ENCODE measurements at regions not wholly inside any gene's neighbourhood (a gene's known extent, or its start where the extent isn't known, plus 50 kb on each side); places are given as distances from the start of the nearest gene placed in this dataset.

DNA sequence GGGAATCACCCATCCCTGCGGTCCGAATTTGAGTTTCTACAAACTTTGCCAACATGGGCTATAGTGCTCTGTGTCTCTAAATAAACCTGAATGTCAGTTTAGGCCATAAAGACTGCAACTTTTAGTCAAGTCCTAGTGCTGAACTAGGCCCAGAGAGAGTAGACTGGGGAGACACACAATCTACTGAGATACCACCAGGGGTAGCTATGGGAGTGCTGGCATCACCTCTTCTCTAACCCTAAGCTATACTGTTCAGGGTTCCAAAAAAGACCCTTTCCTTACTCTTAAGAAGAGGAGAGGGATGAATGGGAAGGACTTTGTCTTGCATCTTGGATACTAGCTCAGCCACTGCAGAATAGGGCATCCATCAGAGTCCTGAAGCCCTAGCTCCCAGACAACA is 866.7 kb upstream of the PRMT6 start:
- H3K9me3 Mint-ChIP-seq: peaks cover 22% of the 10 kb centered on the region
- no peak for DNase-seq
- no peaks in the 10 kb centered on the region for H3K4me1 Mint-ChIP-seq
- ChIA-PET CTCF (no interaction called here), POLR2A (no interaction called here)
- no peaks in the 10 kb centered on the region for H3K36me3 Mint-ChIP-seq (ENCODE audit: low read depth)
- H3K27ac Mint-ChIP-seq: no peak overlapping the region
- H3K4me3 Mint-ChIP-seq: no peak overlapping the region
- no peaks in the 10 kb centered on the region for H3K27me3 Mint-ChIP-seq

DNA sequence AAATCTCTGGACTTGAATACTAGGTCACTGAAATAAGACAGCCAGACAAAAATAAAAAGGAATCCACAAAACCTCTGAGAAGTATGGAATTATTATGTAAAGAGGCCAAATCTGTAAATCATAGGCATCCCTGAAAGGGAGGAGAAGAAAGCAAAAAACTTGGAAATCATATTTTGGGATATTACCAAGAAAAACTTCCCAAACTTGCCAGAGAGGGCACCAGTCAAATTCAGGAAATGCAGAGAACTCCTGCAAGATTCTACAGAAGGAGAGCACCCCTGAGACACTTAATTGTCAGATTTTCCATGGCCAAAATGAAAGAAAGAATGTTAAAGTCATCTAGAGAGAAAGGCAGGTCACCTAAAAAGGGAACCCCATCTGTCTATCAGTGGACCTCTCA is 862.3 kb upstream of the PRMT6 start:
- no peak overlapping the region for H3K27ac Mint-ChIP-seq
- no peaks in the 10 kb centered on the region for H3K27me3 Mint-ChIP-seq
- no peaks in the 10 kb centered on the region for H3K36me3 Mint-ChIP-seq (ENCODE audit: low read depth)
- ChIA-PET POLR2A (no interaction called here), CTCF (no interaction called here)
- H3K4me1 Mint-ChIP-seq: no peaks in the 10 kb centered on the region
- H3K4me3 Mint-ChIP-seq: no peak overlapping the region
- DNase-seq: no peak
- H3K9me3 Mint-ChIP-seq: peaks cover 20% of the 10 kb centered on the region

DNA sequence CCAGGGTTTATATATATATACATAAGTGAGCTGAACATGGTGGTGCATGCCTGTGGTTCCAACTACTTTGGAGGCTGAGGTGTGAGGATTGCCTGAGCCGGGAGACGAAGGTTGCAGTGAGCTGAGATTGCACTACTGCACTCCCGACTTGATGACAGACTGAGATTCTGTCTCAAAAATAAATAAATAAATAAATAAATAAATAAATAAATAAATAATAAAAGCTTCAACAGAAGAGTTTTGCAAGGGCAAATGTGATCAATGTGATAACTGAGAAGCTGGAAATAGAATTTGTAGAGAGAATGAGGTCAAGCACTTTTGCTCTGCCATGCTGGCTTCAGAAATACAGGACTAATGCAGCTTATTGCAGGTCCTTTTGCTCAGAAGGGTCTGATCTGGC is 855.8 kb upstream of the PRMT6 start:
- DNase-seq: no peak
- Mint-ChIP-seq H3K9me3 (no peaks in the 10 kb centered on the region), H3K27me3 (no peaks in the 10 kb centered on the region), H3K4me3 (no peak overlapping the region), H3K36me3 (ENCODE audit: low read depth) (no peaks in the 10 kb centered on the region), H3K4me1 (no peaks in the 10 kb centered on the region), H3K27ac (no peak overlapping the region)
- CTCF ChIA-PET: no interaction called here
- POLR2A ChIA-PET: no interaction called here

DNA sequence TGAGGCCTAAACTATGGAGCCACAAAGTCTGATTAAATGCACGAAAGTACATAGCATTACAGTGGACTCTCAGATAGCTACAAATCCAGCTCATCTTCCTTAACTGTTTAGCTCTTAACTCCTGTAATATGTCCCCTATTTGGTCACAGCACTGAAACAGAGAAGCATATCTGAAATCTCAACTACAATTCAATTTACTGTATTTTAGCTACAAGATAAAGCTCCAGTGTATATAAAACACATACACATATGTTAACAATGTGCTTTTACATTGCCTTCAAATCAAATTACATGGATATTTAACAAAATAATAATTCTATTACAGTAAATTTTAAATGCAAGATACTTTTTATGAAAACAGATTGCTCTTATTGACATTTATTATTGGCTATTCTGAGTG is 849.3 kb upstream of the PRMT6 start:
- Mint-ChIP-seq H3K4me1 (no peaks in the 10 kb centered on the region), H3K36me3 (ENCODE audit: low read depth) (no peaks in the 10 kb centered on the region), H3K9me3 (no peaks in the 10 kb centered on the region), H3K27ac (no peak overlapping the region), H3K4me3 (no peak overlapping the region), H3K27me3 (no peaks in the 10 kb centered on the region)
- no peak for DNase-seq
- ChIA-PET CTCF (no interaction called here), POLR2A (no interaction called here)

DNA sequence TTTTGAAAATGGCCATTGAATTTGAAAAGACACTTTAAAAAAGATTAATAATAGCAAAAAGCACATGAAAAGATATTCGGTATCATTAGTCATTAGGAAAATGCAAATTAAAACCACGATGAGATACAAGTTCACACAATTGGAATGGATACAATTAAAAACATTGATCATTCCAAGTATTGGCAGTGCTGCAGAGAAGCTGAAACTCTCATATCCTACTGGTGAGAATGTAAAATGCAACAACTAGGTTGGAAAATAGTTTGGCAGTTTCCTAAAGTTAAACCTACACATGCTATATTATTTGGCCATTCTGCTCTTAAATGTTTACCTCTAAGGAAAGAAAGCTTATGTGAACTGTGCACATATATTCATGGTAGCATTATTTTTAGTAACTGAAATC is 838.7 kb upstream of the PRMT6 start:
- no peak overlapping the region for H3K4me3 Mint-ChIP-seq
- DNase-seq: no peak
- no peaks in the 10 kb centered on the region for H3K27me3 Mint-ChIP-seq
- no peaks in the 10 kb centered on the region for H3K9me3 Mint-ChIP-seq
- POLR2A ChIA-PET: no interaction called here
- H3K27ac Mint-ChIP-seq: no peak overlapping the region
- H3K4me1 Mint-ChIP-seq: no peaks in the 10 kb centered on the region
- CTCF ChIA-PET: no interaction called here
- H3K36me3 Mint-ChIP-seq (ENCODE audit: low read depth): no peaks in the 10 kb centered on the region

DNA sequence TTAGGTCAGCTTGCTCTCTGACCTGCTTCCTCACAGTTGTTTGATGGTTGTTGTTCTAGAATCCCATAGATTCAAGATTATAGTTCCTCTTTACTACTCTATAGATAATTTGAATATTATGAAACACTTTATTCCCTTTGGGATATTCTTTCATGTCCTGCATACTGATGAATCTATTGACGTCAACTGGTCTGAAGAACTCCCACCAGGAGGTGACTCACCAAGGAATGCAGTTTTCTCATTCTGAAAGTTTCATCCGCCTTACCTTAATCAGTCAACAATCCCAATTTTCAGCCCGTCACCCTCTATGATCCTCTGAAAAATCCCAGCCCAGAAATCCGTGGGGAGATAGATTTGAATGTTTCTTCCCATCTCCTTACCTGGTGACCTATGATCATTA is 834.1 kb upstream of the PRMT6 start:
- ChIA-PET CTCF (no interaction called here), POLR2A (no interaction called here)
- H3K9me3 Mint-ChIP-seq: no peaks in the 10 kb centered on the region

DNA sequence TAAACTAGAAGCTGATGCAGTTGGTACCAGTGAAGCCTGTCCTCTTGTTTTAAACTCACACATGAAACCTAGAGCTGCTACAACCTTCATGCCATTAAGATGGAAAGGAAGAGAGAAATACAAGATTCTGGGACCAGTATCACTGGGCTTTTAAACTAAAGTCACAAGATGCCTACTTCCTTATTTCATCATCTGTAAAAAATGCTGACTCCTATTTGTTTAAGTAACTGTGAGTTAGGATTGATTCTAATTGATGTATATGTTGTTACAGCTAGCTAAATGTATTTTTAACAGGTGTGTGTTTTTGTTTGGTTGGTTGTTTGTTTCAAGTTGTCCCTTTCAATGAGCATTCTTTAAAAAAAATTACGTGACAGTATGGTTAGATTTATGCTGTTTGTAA is 833.3 kb upstream of the PRMT6 start:
- ChIA-PET CTCF (no interaction called here), POLR2A (no interaction called here)
- Mint-ChIP-seq H3K4me1 (no peaks in the 10 kb centered on the region), H3K27ac (no peak overlapping the region), H3K36me3 (ENCODE audit: low read depth) (no peaks in the 10 kb centered on the region), H3K9me3 (no peaks in the 10 kb centered on the region), H3K4me3 (no peak overlapping the region), H3K27me3 (no peaks in the 10 kb centered on the region)
- DNase-seq: no peak

More for the DNA sequence above, 834.1 kb upstream of the PRMT6 start:
- Mint-ChIP-seq H3K4me3 (no peak overlapping the region), H3K27ac (no peak overlapping the region), H3K36me3 (ENCODE audit: low read depth) (no peaks in the 10 kb centered on the region), H3K4me1 (no peaks in the 10 kb centered on the region), H3K27me3 (no peaks in the 10 kb centered on the region)
- no peak for DNase-seq

DNA sequence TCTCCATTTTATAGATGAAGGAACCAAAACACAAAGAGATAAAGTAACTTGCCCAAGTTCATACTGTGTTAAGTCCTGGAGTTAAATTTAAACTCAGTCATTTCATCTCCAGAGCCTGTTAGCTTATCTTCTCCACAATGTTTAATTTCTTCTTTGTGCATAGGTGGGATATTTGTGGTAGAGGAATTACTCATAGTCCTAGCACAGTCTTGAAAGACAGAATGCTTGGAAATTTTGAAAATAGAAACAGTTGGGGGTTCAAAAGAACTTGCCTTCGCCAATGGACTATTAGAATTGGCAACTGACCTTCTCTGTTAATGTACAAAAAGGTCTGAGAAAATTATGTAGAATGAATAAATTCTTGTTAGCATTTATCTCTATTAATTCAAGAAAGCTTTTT is 832.0 kb upstream of the PRMT6 start:
- Mint-ChIP-seq H3K27ac (no peak overlapping the region), H3K4me3 (no peak overlapping the region), H3K27me3 (no peaks in the 10 kb centered on the region), H3K4me1 (no peaks in the 10 kb centered on the region), H3K9me3 (no peaks in the 10 kb centered on the region), H3K36me3 (ENCODE audit: low read depth) (no peaks in the 10 kb centered on the region)
- ChIA-PET POLR2A (no interaction called here), CTCF (no interaction called here)
- DNase-seq: no peak

DNA sequence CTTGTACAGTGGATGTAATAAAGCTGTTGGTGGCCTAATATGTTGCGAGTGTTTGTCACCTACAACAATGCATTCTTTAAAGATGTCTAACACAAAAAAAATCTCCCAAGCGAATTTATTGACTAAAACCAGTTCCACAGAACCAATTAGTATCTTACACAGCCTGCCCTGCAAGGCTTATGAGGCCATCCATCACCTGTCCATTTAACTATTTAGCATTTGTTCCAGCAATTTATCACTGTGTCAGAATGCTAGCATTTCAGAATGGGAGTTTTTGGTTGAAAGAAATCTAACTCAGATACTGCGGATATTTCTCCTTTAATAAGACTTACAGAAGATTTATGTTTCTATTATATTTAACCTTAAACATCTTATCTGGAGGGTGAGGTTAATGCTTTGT is 831.1 kb upstream of the PRMT6 start:
- POLR2A ChIA-PET: no interaction called here
- CTCF ChIA-PET: no interaction called here
- no peak overlapping the region for H3K4me3 Mint-ChIP-seq
- H3K36me3 Mint-ChIP-seq (ENCODE audit: low read depth): no peaks in the 10 kb centered on the region
- no peak overlapping the region for H3K27ac Mint-ChIP-seq
- no peak for DNase-seq
- H3K9me3 Mint-ChIP-seq: no peaks in the 10 kb centered on the region
- no peaks in the 10 kb centered on the region for H3K27me3 Mint-ChIP-seq
- H3K4me1 Mint-ChIP-seq: no peaks in the 10 kb centered on the region

DNA sequence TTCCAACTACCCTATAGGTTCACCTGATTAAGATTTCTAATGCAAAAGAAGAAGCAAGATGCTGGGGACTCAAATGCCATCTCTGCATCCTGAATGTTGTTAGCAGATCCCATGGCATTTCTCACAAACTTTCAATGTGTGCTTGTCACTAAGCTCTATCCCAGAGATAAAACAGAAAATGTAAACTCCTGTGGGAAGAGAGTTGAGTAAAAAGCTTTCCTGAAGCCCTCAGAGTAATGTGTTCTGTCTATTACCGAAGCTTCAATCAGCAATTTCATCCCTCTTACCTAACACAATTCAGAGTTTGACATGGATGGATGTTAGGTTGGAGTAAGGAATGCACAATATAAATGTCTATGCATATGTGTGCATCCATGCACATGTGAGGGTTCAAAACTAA is 829.9 kb upstream of the PRMT6 start:
- H3K4me3 Mint-ChIP-seq: no peak overlapping the region
- no peaks in the 10 kb centered on the region for H3K9me3 Mint-ChIP-seq
- no peaks in the 10 kb centered on the region for H3K27me3 Mint-ChIP-seq
- CTCF ChIA-PET: no interaction called here
- no peak for DNase-seq
- no peaks in the 10 kb centered on the region for H3K36me3 Mint-ChIP-seq (ENCODE audit: low read depth)
- H3K27ac Mint-ChIP-seq: no peak overlapping the region
- POLR2A ChIA-PET: no interaction called here
- no peaks in the 10 kb centered on the region for H3K4me1 Mint-ChIP-seq

DNA sequence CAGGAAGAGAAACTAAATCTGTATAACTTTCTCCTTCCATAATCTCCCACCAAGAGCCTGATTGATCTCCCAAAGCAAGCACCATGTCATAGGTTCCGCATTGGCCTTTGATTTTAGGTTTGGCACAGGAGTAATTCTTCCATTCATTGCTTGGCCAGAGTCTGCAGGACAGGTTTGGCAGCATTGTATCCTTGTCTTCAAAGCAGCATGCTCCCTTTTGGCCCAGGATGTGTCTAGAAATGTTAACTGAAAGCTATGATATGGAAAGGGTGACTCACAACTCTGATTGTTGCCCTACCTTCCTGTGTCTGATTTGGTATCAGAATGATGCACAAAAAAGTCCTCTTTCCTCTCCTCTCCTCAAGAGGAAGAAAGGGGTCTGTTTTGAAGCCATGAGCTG is 824.3 kb upstream of the PRMT6 start:
- no peak overlapping the region for H3K27ac Mint-ChIP-seq
- POLR2A ChIA-PET: no interaction called here

DNA sequence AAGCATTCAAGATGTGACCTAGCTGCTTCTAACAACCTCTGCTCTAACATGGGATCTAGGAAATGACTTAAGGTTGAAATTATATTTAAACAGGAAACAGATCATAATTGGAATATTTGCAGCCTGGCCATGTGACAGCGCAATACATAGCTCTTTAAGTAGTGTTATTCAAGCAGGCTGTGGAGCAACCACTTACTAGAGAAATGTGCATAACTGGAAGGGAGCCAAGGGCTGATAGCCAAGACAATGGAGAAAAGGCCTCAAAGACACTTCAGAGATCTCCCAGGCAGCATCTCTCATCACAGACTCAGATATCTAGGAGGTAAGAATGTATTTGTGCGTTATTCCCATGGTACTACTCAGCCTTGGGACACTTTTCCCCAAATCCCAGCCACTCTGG is 823.0 kb upstream of the PRMT6 start:
- Mint-ChIP-seq H3K4me3 (no peak overlapping the region), H3K36me3 (ENCODE audit: low read depth) (no peaks in the 10 kb centered on the region), H3K4me1 (no peaks in the 10 kb centered on the region), H3K9me3 (peaks cover 2% of the 10 kb centered on the region), H3K27ac (no peak overlapping the region), H3K27me3 (no peaks in the 10 kb centered on the region)
- DNase-seq: no peak
- ChIA-PET CTCF (no interaction called here), POLR2A (interaction anchor here (0.7 kb wide), 1 partner anchor 72 kb away, joined by 4 read pairs; no protein-coding TSS in a partner anchor)

More for the DNA sequence above, 824.3 kb upstream of the PRMT6 start:
- Mint-ChIP-seq H3K9me3 (peaks cover 2% of the 10 kb centered on the region), H3K27me3 (no peaks in the 10 kb centered on the region), H3K4me3 (no peak overlapping the region), H3K36me3 (ENCODE audit: low read depth) (no peaks in the 10 kb centered on the region), H3K4me1 (no peaks in the 10 kb centered on the region)
- CTCF ChIA-PET: interaction anchor here (0.6 kb wide), 1 partner anchor 52 kb away, joined by 3 read pairs; no protein-coding TSS in a partner anchor
- DNase-seq: no peak

DNA sequence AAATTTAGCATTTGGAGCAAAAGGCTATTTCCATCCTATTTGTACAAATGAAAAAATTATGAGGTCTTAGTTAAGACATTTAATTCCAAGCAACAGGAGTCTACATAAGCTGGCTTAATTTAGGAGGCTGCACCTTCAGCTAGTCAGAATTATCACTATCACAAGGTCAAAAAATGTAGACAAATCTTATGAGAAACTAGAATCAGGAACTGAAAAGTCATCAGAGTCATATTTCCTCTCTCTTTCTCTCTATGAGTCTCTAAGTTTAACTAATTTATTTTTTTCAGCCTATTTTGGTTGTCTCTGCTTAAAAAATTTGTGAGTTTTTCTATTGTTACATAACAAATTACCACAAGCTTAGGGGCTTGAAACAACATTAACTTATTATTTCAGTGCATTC is 807.1 kb upstream of the PRMT6 start:
- no peaks in the 10 kb centered on the region for H3K36me3 Mint-ChIP-seq (ENCODE audit: low read depth)
- no peak overlapping the region for H3K4me3 Mint-ChIP-seq
- H3K27ac Mint-ChIP-seq: no peak overlapping the region
- peaks cover 7% of the 10 kb centered on the region for H3K9me3 Mint-ChIP-seq
- POLR2A ChIA-PET: no interaction called here
- DNase-seq: no peak
- no peaks in the 10 kb centered on the region for H3K27me3 Mint-ChIP-seq
- CTCF ChIA-PET: no interaction called here
- no peaks in the 10 kb centered on the region for H3K4me1 Mint-ChIP-seq

DNA sequence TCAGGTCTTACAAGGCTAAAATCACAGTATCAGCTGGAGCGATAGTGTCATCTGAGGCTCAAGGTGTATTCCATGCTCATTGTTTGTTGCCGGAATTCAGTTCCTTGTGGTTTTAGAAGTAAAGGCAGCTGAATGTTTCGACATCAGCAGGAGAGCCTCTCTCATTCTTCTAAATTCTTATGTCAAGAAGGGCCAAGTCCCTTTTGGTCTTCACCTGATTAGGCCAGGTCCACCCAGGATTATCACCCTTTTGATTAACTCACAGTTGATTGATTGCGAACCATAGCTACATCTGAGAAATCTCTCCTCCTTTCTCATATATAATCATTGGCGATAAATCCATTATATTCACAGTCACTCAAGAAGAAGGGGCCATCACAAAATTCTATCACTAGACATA is 806.7 kb upstream of the PRMT6 start:
- no peak for DNase-seq
- ChIA-PET CTCF (no interaction called here), POLR2A (no interaction called here)
- Mint-ChIP-seq H3K36me3 (ENCODE audit: low read depth) (no peaks in the 10 kb centered on the region), H3K27ac (no peak overlapping the region), H3K4me3 (no peak overlapping the region), H3K4me1 (no peaks in the 10 kb centered on the region), H3K9me3 (peaks cover 7% of the 10 kb centered on the region), H3K27me3 (no peaks in the 10 kb centered on the region)

DNA sequence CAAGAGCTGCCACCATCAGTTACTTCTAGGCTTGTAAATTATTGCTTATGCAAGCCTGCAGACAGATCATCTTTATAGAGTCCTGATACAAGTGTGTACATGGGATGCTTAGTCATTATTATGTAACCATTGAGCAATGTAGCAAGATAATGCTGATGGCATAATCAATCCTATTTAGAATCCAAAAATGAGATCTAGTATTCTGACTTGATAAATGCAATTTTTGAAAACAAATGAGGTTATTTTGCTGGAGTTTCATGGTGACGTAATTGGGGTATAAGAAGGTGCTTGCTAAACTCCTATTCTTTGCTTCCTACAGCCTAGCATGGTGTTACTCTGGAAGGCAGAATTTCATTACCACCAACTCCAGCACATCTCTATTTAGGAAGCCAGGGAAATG is 801.7 kb upstream of the PRMT6 start:
- H3K36me3 Mint-ChIP-seq (ENCODE audit: low read depth): no peaks in the 10 kb centered on the region
- H3K9me3 Mint-ChIP-seq: peaks cover 7% of the 10 kb centered on the region
- no peaks in the 10 kb centered on the region for H3K4me1 Mint-ChIP-seq
- POLR2A ChIA-PET: no interaction called here
- no peak overlapping the region for H3K4me3 Mint-ChIP-seq
- no peaks in the 10 kb centered on the region for H3K27me3 Mint-ChIP-seq
- CTCF ChIA-PET: no interaction called here
- H3K27ac Mint-ChIP-seq: no peak overlapping the region
- no peak for DNase-seq

Measured in activated CD4-positive, alpha-beta T cell treated with anti-CD3 and anti-CD28 coated beads, Interleukin-2, amount 10 ng/mL, durations not matched to agents 7 days and 5 days (primary cell).